ENCODE measurements at regions not wholly inside any gene's neighbourhood (a gene's known extent, or its start where the extent isn't known, plus 50 kb on each side); places are given as distances from the start of the nearest gene placed in this dataset.

GRCh38 chr20:11846131-11846530 lies 71.6 kb upstream of the BTBD3 start:
- Histone ChIP-seq H3K27me3 (ENCODE audit: insufficient read depth, low read length) (no peaks in the 10 kb centered on the region), H3K27ac (ENCODE audit: low read depth, low read length) (no peak overlapping the region), H3K9me3 (ENCODE audit: insufficient read depth, low read depth, low read length) (no peaks in the 10 kb centered on the region), H4K20me1 (ENCODE audit: insufficient read depth, low read length) (no peaks in the 10 kb centered on the region), H3K36me3 (ENCODE audit: insufficient read depth, low read length) (no peaks in the 10 kb centered on the region), H3K4me1 (ENCODE audit: insufficient read depth, low read length) (peaks cover 13% of the 10 kb centered on the region), H3K4me3 (ENCODE audit: insufficient read depth, low read depth, low read length) (no peak overlapping the region), H3K79me2 (ENCODE audit: insufficient read depth, low read length) (no peaks in the 10 kb centered on the region), H3K4me2 (ENCODE audit: low read length) (no peak overlapping the region), H3K9ac (ENCODE audit: low read length) (no peak overlapping the region), H2AFZ (ENCODE audit: low read depth, low read length) (no peak overlapping the region)
- Mint-ChIP-seq H3K9me3 (ENCODE audit: unreplicated experiment) (no peaks in the 10 kb centered on the region), H3K27me3 (ENCODE audit: low read depth, unreplicated experiment) (no peaks in the 10 kb centered on the region), H3K4me3 (ENCODE audit: unreplicated experiment) (no peak overlapping the region), H3K27ac (ENCODE audit: unreplicated experiment) (no peak overlapping the region), H3K4me1 (ENCODE audit: low read depth, unreplicated experiment) (peaks cover 33% of the 10 kb centered on the region), H3K36me3 (ENCODE audit: low read depth, unreplicated experiment) (no peaks in the 10 kb centered on the region)
- no peak for DNase-seq (ENCODE audit: low read depth)
- TF ChIP-seq EZH2 (IDR thresholded peaks at IDR 0.05; ENCODE audit: insufficient read depth, low read length) (no peak), CTCF (IDR thresholded peaks at IDR 0.05; ENCODE audit: insufficient read depth, low read depth, low read length) (no peak)
- FAIRE-seq, result no peak

GRCh38 chr20:11847827-11848226 lies 69.9 kb upstream of the BTBD3 start:
- FAIRE-seq (no peak), DNase-seq (ENCODE audit: low read depth) (no peak)
- Histone ChIP-seq H3K27me3 (ENCODE audit: insufficient read depth, low read length) (no peaks in the 10 kb centered on the region), H3K4me1 (ENCODE audit: insufficient read depth, low read length) (peaks cover 15% of the 10 kb centered on the region), H3K4me3 (ENCODE audit: insufficient read depth, low read depth, low read length) (no peak overlapping the region), H4K20me1 (ENCODE audit: insufficient read depth, low read length) (no peaks in the 10 kb centered on the region), H2AFZ (ENCODE audit: low read depth, low read length) (no peak overlapping the region), H3K9ac (ENCODE audit: low read length) (no peak overlapping the region), H3K9me3 (ENCODE audit: insufficient read depth, low read depth, low read length) (no peaks in the 10 kb centered on the region), H3K4me2 (ENCODE audit: low read length) (no peak overlapping the region), H3K79me2 (ENCODE audit: insufficient read depth, low read length) (no peaks in the 10 kb centered on the region), H3K36me3 (ENCODE audit: insufficient read depth, low read length) (no peaks in the 10 kb centered on the region), H3K27ac (ENCODE audit: low read depth, low read length) (no peak overlapping the region)
- Mint-ChIP-seq H3K9me3 (ENCODE audit: unreplicated experiment) (no peaks in the 10 kb centered on the region), H3K27ac (ENCODE audit: unreplicated experiment) (no peak overlapping the region), H3K27me3 (ENCODE audit: low read depth, unreplicated experiment) (no peaks in the 10 kb centered on the region), H3K4me1 (ENCODE audit: low read depth, unreplicated experiment) (peaks cover 46% of the 10 kb centered on the region), H3K4me3 (ENCODE audit: unreplicated experiment) (no peak overlapping the region), H3K36me3 (ENCODE audit: low read depth, unreplicated experiment) (no peaks in the 10 kb centered on the region)
- TF ChIP-seq EZH2 (IDR thresholded peaks at IDR 0.05; ENCODE audit: insufficient read depth, low read length) (no peak), CTCF (IDR thresholded peaks at IDR 0.05; ENCODE audit: insufficient read depth, low read depth, low read length) (no peak)

GRCh38 chr20:11849270-11849915 lies 68.3 kb upstream of the BTBD3 start:
- H3K27ac ChIP-seq (ENCODE audit: low read depth, low read length), result no peak overlapping the region
- no peaks in the 10 kb centered on the region for H3K9me3 ChIP-seq (ENCODE audit: insufficient read depth, low read depth, low read length)
- H3K4me1 ChIP-seq (ENCODE audit: insufficient read depth, low read length), result peaks cover 15% of the 10 kb centered on the region
- Mint-ChIP-seq H3K27ac (ENCODE audit: unreplicated experiment) (peak overlapping the region; percentile 48), H3K4me1 (ENCODE audit: low read depth, unreplicated experiment) (peaks cover 46% of the 10 kb centered on the region), H3K9me3 (ENCODE audit: unreplicated experiment) (no peaks in the 10 kb centered on the region), H3K4me3 (ENCODE audit: unreplicated experiment) (no peak overlapping the region), H3K27me3 (ENCODE audit: low read depth, unreplicated experiment) (no peaks in the 10 kb centered on the region), H3K36me3 (ENCODE audit: low read depth, unreplicated experiment) (no peaks in the 10 kb centered on the region)
- DNase-seq (ENCODE audit: low read depth) (peak; percentile 62), FAIRE-seq (no peak)
- no peaks in the 10 kb centered on the region for H4K20me1 ChIP-seq (ENCODE audit: insufficient read depth, low read length)
- H3K4me2 ChIP-seq (ENCODE audit: low read length), result peak overlapping the region; percentile 21
- H3K27me3 ChIP-seq (ENCODE audit: insufficient read depth, low read length), result no peaks in the 10 kb centered on the region
- TF ChIP-seq CTCF (IDR thresholded peaks at IDR 0.05; ENCODE audit: insufficient read depth, low read depth, low read length) (no peak), EZH2 (IDR thresholded peaks at IDR 0.05; ENCODE audit: insufficient read depth, low read length) (no peak)
- H2AFZ ChIP-seq (ENCODE audit: low read depth, low read length), result no peak overlapping the region
- no peak overlapping the region for H3K9ac ChIP-seq (ENCODE audit: low read length)
- no peak overlapping the region for H3K4me3 ChIP-seq (ENCODE audit: insufficient read depth, low read depth, low read length)
- H3K36me3 ChIP-seq (ENCODE audit: insufficient read depth, low read length), result no peaks in the 10 kb centered on the region
- no peaks in the 10 kb centered on the region for H3K79me2 ChIP-seq (ENCODE audit: insufficient read depth, low read length)
